GM12878 (cell line): ENCODE measurements at regions not wholly inside any gene's neighbourhood (a gene's known extent, or its start where the extent isn't known, plus 50 kb on each side); places are given as distances from the start of the nearest gene placed in this dataset.

Source experiments
- ATAC-seq: fragments of 200-7000 bp; cut with Tn5 transposase; 3 replicates; pipeline ENCODE4 v1.9.1; 2020; ENCODE audit warnings: mild to moderate bottlenecking, moderate library complexity
- BruUV-seq: library from RNA; stranded (reverse); fragments of 400-500 nt; replicated peaks from 2 replicates; lab custom pipeline; 2021; lab: Mats Ljungman, UMichigan
- CTCF ChIA-PET: fragments of 300-600 bp; sonication (Branson Sonifier 250); formaldehyde crosslinking; extraction: SDS; loops from one replicate; lab custom pipeline; 2021; ENCODE audit warnings: inconsistent platforms; lab: Yijun Ruan, JAX
- POLR2A ChIA-PET: fragments of 350-600 bp; formaldehyde crosslinking; extraction: SDS; loops from one replicate; lab custom pipeline; 2021; ENCODE audit warnings: inconsistent platforms; lab: Charles Lee
- RAD21 ChIA-PET: fragments of 300-600 bp; sonication (Branson Sonifier 250); formaldehyde crosslinking; loops from one replicate; lab custom pipeline; 2023; ENCODE audit warnings: antibody characterized with exemption; ENCODE audit not compliant: unreplicated experiment; lab: Charles Lee
- SMC1A ChIA-PET: fragments of 300-600 bp; sonication (Branson Sonifier 250); formaldehyde crosslinking; loops from one replicate; lab custom pipeline; 2023; ENCODE audit not compliant: unreplicated experiment, uncharacterized antibody; lab: Charles Lee
- DNase-seq: peaks from one replicate; pipeline ENCODE4 v3.0.0-alpha.2; 2011; ENCODE audit warnings: low read depth, low spot score
- FAIRE-seq: peaks from 3 replicates; lab custom pipeline; 2011; peaks lifted over from hg19 to GRCh38; lab: Jason Lieb, UNC
- H2AFZ ChIP-seq: 2 replicates; pipeline ENCODE4 v1.6.0; 2011; ENCODE audit warnings: low read depth, low read length, control low read depth; ENCODE audit not compliant: control insufficient read depth
- H3K27ac ChIP-seq: 2 replicates; pipeline ENCODE4 v1.5.1; 2011; ENCODE audit warnings: control low read depth; ENCODE audit not compliant: control insufficient read depth, insufficient read depth
- H3K27me3 ChIP-seq, 2 experiments: replicated peaks in 1 of 2; 2 replicates each; pipeline versions ENCODE4 v1.6.0 to v1.6.1; 2011; ENCODE audit warnings: low read length in 1 of 2; ENCODE audit not compliant: control insufficient read depth in 2 of 2, insufficient read depth in 2 of 2
- H3K36me3 ChIP-seq, 2 experiments: 2 replicates each; pipeline ENCODE4 v1.5.1; 2011; ENCODE audit warnings: low read length in 1 of 2; ENCODE audit not compliant: control insufficient read depth in 2 of 2, insufficient read depth in 2 of 2
- H3K4me1 ChIP-seq: 2 replicates; pipeline ENCODE4 v1.6.1; 2011; ENCODE audit warnings: mild to moderate bottlenecking, low read length, moderate library complexity, mixed read lengths; ENCODE audit not compliant: control insufficient read depth, insufficient read depth
- H3K4me2 ChIP-seq: 2 replicates; pipeline ENCODE4 v1.6.0; 2011; ENCODE audit warnings: control low read depth; ENCODE audit not compliant: control insufficient read depth, insufficient read depth
- H3K4me3 ChIP-seq: fragments of 200-600 bp; sonication (generic); 2 replicates; pipeline ENCODE4 v1.5.1; 2016
- H3K79me2 ChIP-seq: 2 replicates; pipeline ENCODE4 v1.6.0; 2011; ENCODE audit warnings: low read length; ENCODE audit not compliant: control insufficient read depth, insufficient read depth
- H3K9ac ChIP-seq: 2 replicates; pipeline ENCODE4 v1.8.0; 2011; ENCODE audit warnings: low read length, control low read depth, mixed read lengths; ENCODE audit not compliant: control insufficient read depth, insufficient read depth
- H3K9me3 ChIP-seq: replicated peaks from 3 replicates; pipeline ENCODE4 v1.5.1; 2011; ENCODE audit warnings: mild to moderate bottlenecking, low read length; ENCODE audit not compliant: control insufficient read depth, insufficient read depth
- H4K20me1 ChIP-seq: 2 replicates; pipeline ENCODE4 v1.6.0; 2011; ENCODE audit not compliant: control insufficient read depth, insufficient read depth
- BACH1 ChIP-seq: fragments of 450-650 bp; IDR thresholded peaks from 2 replicates; pipeline ENCODE4 v1.6.1; 2017; ENCODE audit warnings: mild to moderate bottlenecking, borderline replicate concordance
- FOXK2 ChIP-seq: fragments of 450-650 bp; IDR thresholded peaks from 2 replicates; pipeline ENCODE4 v1.6.1; 2017; ENCODE audit warnings: mild to moderate bottlenecking, moderate library complexity
- MYC ChIP-seq: IDR thresholded peaks from 2 replicates; pipeline ENCODE4 v1.6.1; 2011; ENCODE audit warnings: mild to moderate bottlenecking, low read length, moderate library complexity, inconsistent platforms; ENCODE audit not compliant: insufficient read depth, insufficient replicate concordance, insufficient read length, severe bottlenecking
- NFXL1 ChIP-seq: fragments of 450-650 bp; IDR thresholded peaks from 2 replicates; pipeline ENCODE4 v1.6.1; 2017; ENCODE audit warnings: antibody characterized with exemption, mild to moderate bottlenecking, borderline replicate concordance
- NFYA ChIP-seq: IDR thresholded peaks from 2 replicates; pipeline ENCODE4 v1.6.1; 2011; ENCODE audit warnings: low read depth, mild to moderate bottlenecking, low read length, improper control_type of control experiment, borderline replicate concordance
- PAX8 ChIP-seq: fragments of 450-650 bp; IDR thresholded peaks from 2 replicates; pipeline ENCODE4 v1.6.1; 2017; ENCODE audit warnings: mild to moderate bottlenecking, moderate library complexity
- RAD21 ChIP-seq: IDR thresholded peaks from 2 replicates; pipeline ENCODE4 v1.6.1; 2011; ENCODE audit warnings: mild to moderate bottlenecking, low read depth, low read length, moderate library complexity; ENCODE audit not compliant: insufficient read depth
- SMC3 ChIP-seq: IDR thresholded peaks from 2 replicates; pipeline ENCODE4 v1.6.1; 2011; ENCODE audit warnings: low read length, improper control_type of control experiment, borderline replicate concordance
- TARDBP ChIP-seq: IDR thresholded peaks from 2 replicates; pipeline ENCODE4 v1.6.1; 2016; ENCODE audit warnings: borderline replicate concordance
- WGBS: methylation state at CpG from one replicate; pipeline ENCODE4 v1.1.6; 2016; ENCODE audit warnings: low lambda C conversion rate; ENCODE audit not compliant: insufficient replicate concordance, insufficient coverage; ENCODE audit errors: missing lambda C conversion rate; 5-methylcytosine and 5-hydroxymethylcytosine counted together
- in situ Hi-C: fragments of 300-500 bp; cut with MboI; formaldehyde crosslinking; loops from 9 replicates; pipeline ENCODE4 v1.14.3; 2018; ENCODE audit warnings: mixed read lengths
- intact Hi-C: fragments of 100-400 bp; cut with micrococcal nuclease; formaldehyde crosslinking; loops from one replicate; pipeline ENCODE4 v1.14.2; 2022; ENCODE audit not compliant: unreplicated experiment
- TF ChIP-seq, protein P1 (sequence below): fragments of 450-650 bp; IDR thresholded peaks from 2 replicates; pipeline ENCODE4 v1.6.1; 2017; ENCODE audit warnings: mild to moderate bottlenecking
- TF ChIP-seq, protein P2 (sequence below): fragments of 450-650 bp; IDR thresholded peaks from 2 replicates; pipeline ENCODE4 v1.6.1; 2016; ENCODE audit warnings: mild to moderate bottlenecking
- TF ChIP-seq, protein P3 (sequence below): fragments of 450-650 bp; IDR thresholded peaks from 2 replicates; pipeline ENCODE4 v1.6.1; 2018; ENCODE audit warnings: mild to moderate bottlenecking, low read depth, moderate library complexity; ENCODE audit not compliant: partially characterized antibody

DNA sequence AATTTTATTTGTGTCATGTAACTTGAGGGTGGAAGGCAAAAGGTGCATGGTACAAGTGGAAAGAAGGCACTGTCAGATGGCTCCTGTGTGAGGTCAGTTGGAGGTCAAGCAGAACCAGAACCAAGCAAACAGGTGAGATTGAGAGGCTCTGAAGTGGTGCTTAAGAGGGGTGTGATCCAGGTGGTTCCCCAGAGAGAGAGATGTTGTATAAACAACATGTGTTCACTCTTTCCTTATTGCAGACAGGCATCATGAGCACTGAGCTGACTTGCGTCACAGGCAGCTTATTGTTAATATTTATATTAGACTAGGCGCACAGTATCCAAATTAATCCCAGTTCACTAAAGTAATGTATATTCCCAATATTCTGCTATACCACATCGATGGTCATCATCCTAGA lies 56.8 kb downstream of the CXCL13 start:
- FAIRE-seq = no peak
- Histone ChIP-seq H3K36me3 (no peaks in the 10 kb centered on the region), H3K27ac (no peak overlapping the region), H4K20me1 (no peaks in the 10 kb centered on the region), H3K9me3 (no peaks in the 10 kb centered on the region), H3K4me3 (no peak overlapping the region), H3K79me2 (no peaks in the 10 kb centered on the region), H3K4me2 (no peak overlapping the region), H3K4me1 (no peaks in the 10 kb centered on the region), H2AFZ (no peak overlapping the region)
- in situ Hi-C loops (no loop called here), intact Hi-C loops (no loop called here)
- ChIA-PET SMC1A (no interaction called here), CTCF (interaction anchor here (0.6 kb wide), 2 partner anchors 16 to 61 kb away, joined by 3 read pairs; no protein-coding TSS in a partner anchor), POLR2A (no interaction called here)
- WGBS = 68% methylated on average over 3 of the region's 3 CpGs
- no TSS peak for BruUV-seq
- TF ChIP-seq, protein P1, sequence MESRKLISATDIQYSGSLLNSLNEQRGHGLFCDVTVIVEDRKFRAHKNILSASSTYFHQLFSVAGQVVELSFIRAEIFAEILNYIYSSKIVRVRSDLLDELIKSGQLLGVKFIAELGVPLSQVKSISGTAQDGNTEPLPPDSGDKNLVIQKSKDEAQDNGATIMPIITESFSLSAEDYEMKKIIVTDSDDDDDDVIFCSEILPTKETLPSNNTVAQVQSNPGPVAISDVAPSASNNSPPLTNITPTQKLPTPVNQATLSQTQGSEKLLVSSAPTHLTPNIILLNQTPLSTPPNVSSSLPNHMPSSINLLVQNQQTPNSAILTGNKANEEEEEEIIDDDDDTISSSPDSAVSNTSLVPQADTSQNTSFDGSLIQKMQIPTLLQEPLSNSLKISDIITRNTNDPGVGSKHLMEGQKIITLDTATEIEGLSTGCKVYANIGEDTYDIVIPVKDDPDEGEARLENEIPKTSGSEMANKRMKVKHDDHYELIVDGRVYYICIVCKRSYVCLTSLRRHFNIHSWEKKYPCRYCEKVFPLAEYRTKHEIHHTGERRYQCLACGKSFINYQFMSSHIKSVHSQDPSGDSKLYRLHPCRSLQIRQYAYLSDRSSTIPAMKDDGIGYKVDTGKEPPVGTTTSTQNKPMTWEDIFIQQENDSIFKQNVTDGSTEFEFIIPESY = no peak
- TF ChIP-seq MYC (no peak), NFXL1 (no peak), PAX8 (no peak), SMC3 (no peak), BACH1 (no peak), NFYA (no peak), TARDBP (no peak), FOXK2 (no peak), RAD21 (no peak)
- TF ChIP-seq, protein P2, sequence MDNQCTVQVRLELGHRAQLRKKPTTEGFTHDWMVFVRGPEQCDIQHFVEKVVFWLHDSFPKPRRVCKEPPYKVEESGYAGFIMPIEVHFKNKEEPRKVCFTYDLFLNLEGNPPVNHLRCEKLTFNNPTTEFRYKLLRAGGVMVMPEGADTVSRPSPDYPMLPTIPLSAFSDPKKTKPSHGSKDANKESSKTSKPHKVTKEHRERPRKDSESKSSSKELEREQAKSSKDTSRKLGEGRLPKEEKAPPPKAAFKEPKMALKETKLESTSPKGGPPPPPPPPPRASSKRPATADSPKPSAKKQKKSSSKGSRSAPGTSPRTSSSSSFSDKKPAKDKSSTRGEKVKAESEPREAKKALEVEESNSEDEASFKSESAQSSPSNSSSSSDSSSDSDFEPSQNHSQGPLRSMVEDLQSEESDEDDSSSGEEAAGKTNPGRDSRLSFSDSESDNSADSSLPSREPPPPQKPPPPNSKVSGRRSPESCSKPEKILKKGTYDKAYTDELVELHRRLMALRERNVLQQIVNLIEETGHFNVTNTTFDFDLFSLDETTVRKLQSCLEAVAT = no peak
- TF ChIP-seq, protein P3, sequence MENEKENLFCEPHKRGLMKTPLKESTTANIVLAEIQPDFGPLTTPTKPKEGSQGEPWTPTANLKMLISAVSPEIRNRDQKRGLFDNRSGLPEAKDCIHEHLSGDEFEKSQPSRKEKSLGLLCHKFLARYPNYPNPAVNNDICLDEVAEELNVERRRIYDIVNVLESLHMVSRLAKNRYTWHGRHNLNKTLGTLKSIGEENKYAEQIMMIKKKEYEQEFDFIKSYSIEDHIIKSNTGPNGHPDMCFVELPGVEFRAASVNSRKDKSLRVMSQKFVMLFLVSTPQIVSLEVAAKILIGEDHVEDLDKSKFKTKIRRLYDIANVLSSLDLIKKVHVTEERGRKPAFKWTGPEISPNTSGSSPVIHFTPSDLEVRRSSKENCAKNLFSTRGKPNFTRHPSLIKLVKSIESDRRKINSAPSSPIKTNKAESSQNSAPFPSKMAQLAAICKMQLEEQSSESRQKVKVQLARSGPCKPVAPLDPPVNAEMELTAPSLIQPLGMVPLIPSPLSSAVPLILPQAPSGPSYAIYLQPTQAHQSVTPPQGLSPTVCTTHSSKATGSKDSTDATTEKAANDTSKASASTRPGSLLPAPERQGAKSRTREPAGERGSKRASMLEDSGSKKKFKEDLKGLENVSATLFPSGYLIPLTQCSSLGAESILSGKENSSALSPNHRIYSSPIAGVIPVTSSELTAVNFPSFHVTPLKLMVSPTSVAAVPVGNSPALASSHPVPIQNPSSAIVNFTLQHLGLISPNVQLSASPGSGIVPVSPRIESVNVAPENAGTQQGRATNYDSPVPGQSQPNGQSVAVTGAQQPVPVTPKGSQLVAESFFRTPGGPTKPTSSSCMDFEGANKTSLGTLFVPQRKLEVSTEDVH = no peak
- TF ChIP-seq, all 136 proteins: peak for 0
- H3K27me3 ChIP-seq = no peaks in the 10 kb centered on the region
- H3K9ac ChIP-seq = no peak overlapping the region
- RAD21 ChIA-PET = no interaction called here
- ATAC-seq = no peak
- no peak for DNase-seq
